Lung (tissue), 11 donors: ENCODE measurements at regions not wholly inside any gene's neighbourhood (a gene's known extent, or its start where the extent isn't known, plus 50 kb on each side); places are given as distances from the start of the nearest gene placed in this dataset.

Experiments used
- ATAC-seq: fragments of 200-7000 bp; cut with Tn5 transposase; one replicate; pipeline ENCODE4 v1.9.1; 2020; ENCODE audit warnings: moderate number of reproducible peaks; ENCODE audit not compliant: insufficient read depth, low FRiP score
- DNase-seq, 3 donors: peaks; one replicate each; pipeline ENCODE4 v3.0.0-alpha.2; 2013 to 2017
- H3K27ac ChIP-seq, 2 donors: one replicate each; pipeline ENCODE4 v1.5.1; 2013; ENCODE audit warnings: mild to moderate bottlenecking in 2 of 2, moderate library complexity in 2 of 2, control low read depth in 1 of 2, inconsistent platforms in 1 of 2, low read depth in 1 of 2, low read length in 1 of 2
- H3K27me3 ChIP-seq, 3 donors: one replicate each; pipeline ENCODE4 v1.5.1; 2013; ENCODE audit warnings: low read length in 2 of 3; ENCODE audit not compliant: control insufficient read depth in 3 of 3, insufficient read depth in 3 of 3
- H3K36me3 ChIP-seq, 4 donors: one replicate each; pipeline ENCODE4 v1.5.1; 2013; ENCODE audit warnings: low read length in 4 of 4, mild to moderate bottlenecking in 1 of 4, moderate library complexity in 1 of 4; ENCODE audit not compliant: control insufficient read depth in 4 of 4, insufficient read depth in 4 of 4
- H3K4me1 ChIP-seq, 5 donors: one replicate each; pipeline ENCODE4 v1.5.1; 2013; ENCODE audit warnings: low read length in 5 of 5, mild to moderate bottlenecking in 2 of 5, moderate library complexity in 1 of 5; ENCODE audit not compliant: control insufficient read depth in 5 of 5, insufficient read depth in 5 of 5
- H3K4me3 ChIP-seq: one replicate; pipeline ENCODE4 v1.5.1; 2013; ENCODE audit warnings: mild to moderate bottlenecking, control low read depth, moderate library complexity
- H3K9ac ChIP-seq, 2 donors: one replicate each; pipeline ENCODE4 v1.5.1; 2013; ENCODE audit warnings: low read length in 2 of 2, control low read depth in 1 of 2; ENCODE audit not compliant: insufficient read depth in 1 of 2
- H3K9me3 ChIP-seq, 4 donors: one replicate each; pipeline ENCODE4 v1.5.1; 2013; ENCODE audit warnings: low read length in 3 of 4, mild to moderate bottlenecking in 1 of 4, moderate library complexity in 1 of 4; ENCODE audit not compliant: control insufficient read depth in 4 of 4, insufficient read depth in 3 of 4
- CTCF ChIP-seq: IDR thresholded peaks from 2 replicates; pipeline ENCODE4 v1.5.1; 2012; ENCODE audit warnings: mild to moderate bottlenecking; ENCODE audit errors: control extremely low read depth, extremely low read depth
- WGBS, 2 donors: extraction: QIAGEN DNeasy Blood & Tissue Kit; methylation state at CpG; one replicate each; pipeline ENCODE4 v1.1.7; 2013; 5-methylcytosine and 5-hydroxymethylcytosine counted together
- donor health status: control.
- donor health status: control.
- donor health status: Bipolar disorder and iron deficiency.
- donor health status: healthy.
- donor health status: DM: yes; HTN: yes; CAD: no.

GRCh38 chrX:46034868-46035267 is 510.4 kb downstream of the ZNF674 start:
- H3K27ac ChIP-seq = no peak overlapping the region
- H3K9me3 ChIP-seq = no peaks in the 10 kb centered on the region
- no peak for DNase-seq
- no peaks in the 10 kb centered on the region for H3K36me3 ChIP-seq
- no peak overlapping the region for H3K4me3 ChIP-seq
- no peak for TF ChIP-seq CTCF
- no peak overlapping the region for H3K9ac ChIP-seq
- ATAC-seq = no peak
- no peaks in the 10 kb centered on the region for H3K27me3 ChIP-seq
- H3K4me1 ChIP-seq = no peaks in the 10 kb centered on the region

GRCh38 chrX:46029777-46030176 is 515.4 kb downstream of the ZNF674 start:
- no peak for TF ChIP-seq CTCF
- no peak overlapping the region for H3K27ac ChIP-seq
- no peak overlapping the region for H3K4me3 ChIP-seq
- ATAC-seq (no peak), DNase-seq (no peak)
- H3K27me3 ChIP-seq = no peaks in the 10 kb centered on the region
- H3K9me3 ChIP-seq = no peaks in the 10 kb centered on the region
- WGBS, 2 donors = 83 to 91% methylated on average over 1 of the region's 1 CpG
- H3K36me3 ChIP-seq = no peaks in the 10 kb centered on the region
- no peaks in the 10 kb centered on the region for H3K4me1 ChIP-seq
- H3K9ac ChIP-seq = no peak overlapping the region

GRCh38 chrX:46016296-46016695 is 528.9 kb downstream of the ZNF674 start:
- no peak for DNase-seq
- 70 to 97% methylated on average over 17 to 18 of the region's 18 CpGs for WGBS, 2 donors
- no peak for ATAC-seq

More at GRCh38 chrX:46016296-46016695, 528.9 kb downstream of the ZNF674 start:
- Histone ChIP-seq H3K9ac (no peak overlapping the region), H3K27me3 (no peaks in the 10 kb centered on the region), H3K36me3 (no peaks in the 10 kb centered on the region), H3K9me3 (no peaks in the 10 kb centered on the region), H3K4me1 (no peaks in the 10 kb centered on the region), H3K4me3 (no peak overlapping the region), H3K27ac (no peak overlapping the region)
- no peak for TF ChIP-seq CTCF
